ENCODE measurements at regions not wholly inside any gene's neighbourhood (a gene's known extent, or its start where the extent isn't known, plus 50 kb on each side); places are given as distances from the start of the nearest gene placed in this dataset.

- H3K9ac ChIP-seq (ENCODE audit: low read length): no peak overlapping the region
- no peak overlapping the region for H3K27ac ChIP-seq (ENCODE audit: low read depth, low read length)
These were observed 249.7 kb downstream of the C1orf94 start for GRCh38 chr1:34426325-34426896.

DNA sequence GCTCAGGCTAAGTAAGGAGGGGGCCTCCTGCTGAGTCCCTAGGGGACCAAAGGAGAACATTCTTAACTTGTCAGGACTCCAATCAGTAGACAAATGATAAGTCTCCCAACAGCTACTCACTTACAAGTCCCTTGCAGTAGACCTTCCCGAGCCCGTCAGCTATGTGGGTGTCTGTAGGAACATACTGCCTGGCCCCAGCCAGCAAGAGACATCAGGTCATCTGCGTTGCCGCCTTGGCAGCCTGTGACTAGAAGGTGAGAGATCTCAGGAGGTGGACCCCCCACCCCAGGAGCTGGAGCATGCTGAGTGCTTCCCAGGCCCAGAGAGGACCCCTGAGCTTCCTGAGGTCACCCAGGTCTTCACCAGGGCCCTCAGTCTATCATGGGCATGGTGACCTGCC is 250.5 kb downstream of the C1orf94 start:
- H3K27ac ChIP-seq (ENCODE audit: low read depth, low read length): no peak overlapping the region
- H3K36me3 ChIP-seq (ENCODE audit: control insufficient read depth, insufficient read depth, low read length): no peaks in the 10 kb centered on the region
- H3K4me3 ChIP-seq (ENCODE audit: low read length): no peak overlapping the region
- no peaks in the 10 kb centered on the region for H3K4me1 ChIP-seq (ENCODE audit: control insufficient read depth, insufficient read depth, low read length)
- H3K27me3 ChIP-seq (ENCODE audit: control insufficient read depth, insufficient read depth, low read length): no peaks in the 10 kb centered on the region
- H3K9ac ChIP-seq (ENCODE audit: low read length): no peak overlapping the region

More at GRCh38 chr1:34426325-34426896, 249.7 kb downstream of the C1orf94 start:
- Histone ChIP-seq H3K4me3 (ENCODE audit: low read length) (no peak overlapping the region), H3K27me3 (ENCODE audit: control insufficient read depth, insufficient read depth, low read length) (no peaks in the 10 kb centered on the region), H3K36me3 (ENCODE audit: control insufficient read depth, insufficient read depth, low read length) (no peaks in the 10 kb centered on the region), H3K4me1 (ENCODE audit: control insufficient read depth, insufficient read depth, low read length) (no peaks in the 10 kb centered on the region)

- Histone ChIP-seq H3K27ac (ENCODE audit: low read depth, low read length) (no peak overlapping the region), H3K36me3 (ENCODE audit: control insufficient read depth, insufficient read depth, low read length) (no peaks in the 10 kb centered on the region), H3K27me3 (ENCODE audit: control insufficient read depth, insufficient read depth, low read length) (no peaks in the 10 kb centered on the region), H3K9ac (ENCODE audit: low read length) (no peak overlapping the region), H3K4me1 (ENCODE audit: control insufficient read depth, insufficient read depth, low read length) (no peaks in the 10 kb centered on the region), H3K4me3 (ENCODE audit: low read length) (no peak overlapping the region)
These were observed 256.4 kb downstream of the C1orf94 start for GRCh38 chr1:34433099-34433498.

GRCh38 chr1:34436836-34437235 is 260.1 kb downstream of the C1orf94 start:
- no peak overlapping the region for H3K27ac ChIP-seq (ENCODE audit: low read depth, low read length)
- no peaks in the 10 kb centered on the region for H3K27me3 ChIP-seq (ENCODE audit: control insufficient read depth, insufficient read depth, low read length)
- H3K4me3 ChIP-seq (ENCODE audit: low read length): no peak overlapping the region

DNA sequence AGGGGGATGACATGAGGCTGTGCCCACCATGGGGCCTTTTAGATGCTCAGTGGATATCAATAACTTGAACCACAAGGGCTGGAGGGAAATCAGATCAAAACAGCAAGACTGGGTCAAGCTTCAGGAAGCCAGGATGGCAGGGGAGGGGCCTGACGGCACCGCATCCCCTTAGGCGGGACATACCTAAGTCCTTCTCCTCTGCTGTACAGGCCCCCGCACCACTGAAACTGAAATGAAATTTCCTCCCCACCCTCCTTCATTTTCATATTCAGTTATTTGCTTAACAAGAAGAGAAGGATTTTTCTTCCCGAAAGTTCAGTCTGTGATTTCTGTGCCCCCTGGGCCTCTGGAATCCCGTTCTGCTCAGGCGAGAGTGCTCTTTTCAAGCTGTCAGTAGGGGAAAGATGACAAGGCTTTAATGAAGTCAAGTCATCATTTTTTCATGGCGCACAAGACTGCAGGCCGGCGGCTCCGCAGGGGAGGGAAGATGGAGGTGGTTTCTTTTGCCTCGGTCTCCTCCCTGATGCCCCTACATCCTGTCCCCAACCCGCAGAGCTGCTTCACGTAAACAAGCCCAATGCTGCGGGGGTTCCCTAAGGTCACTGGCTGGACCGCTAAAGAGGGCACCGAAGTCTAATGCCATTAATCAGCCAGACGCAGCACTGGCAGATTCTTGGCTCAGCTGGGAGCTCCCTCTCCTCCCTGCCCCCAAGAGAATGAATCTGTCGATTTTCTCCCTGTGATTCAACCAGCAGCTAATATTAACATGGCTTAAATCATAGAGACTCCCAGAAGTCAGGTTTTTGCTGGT is 264.8 kb downstream of the C1orf94 start:
- H3K36me3 ChIP-seq (ENCODE audit: control insufficient read depth, insufficient read depth, low read length): no peaks in the 10 kb centered on the region

More at GRCh38 chr1:34436836-34437235, 260.1 kb downstream of the C1orf94 start:
- Histone ChIP-seq H3K9ac (ENCODE audit: low read length) (no peak overlapping the region), H3K36me3 (ENCODE audit: control insufficient read depth, insufficient read depth, low read length) (no peaks in the 10 kb centered on the region), H3K4me1 (ENCODE audit: control insufficient read depth, insufficient read depth, low read length) (no peaks in the 10 kb centered on the region)

GRCh38 chr1:34444516-34444915 is 267.8 kb downstream of the C1orf94 start:
- no peak overlapping the region for H3K9ac ChIP-seq (ENCODE audit: low read length)
- no peaks in the 10 kb centered on the region for H3K4me1 ChIP-seq (ENCODE audit: control insufficient read depth, insufficient read depth, low read length)
- H3K4me3 ChIP-seq (ENCODE audit: low read length): no peak overlapping the region
- no peaks in the 10 kb centered on the region for H3K36me3 ChIP-seq (ENCODE audit: control insufficient read depth, insufficient read depth, low read length)
- H3K27ac ChIP-seq (ENCODE audit: low read depth, low read length): no peak overlapping the region
- peaks cover 6% of the 10 kb centered on the region for H3K27me3 ChIP-seq (ENCODE audit: control insufficient read depth, insufficient read depth, low read length)

More for the DNA sequence above, 264.8 kb downstream of the C1orf94 start:
- H3K4me3 ChIP-seq (ENCODE audit: low read length): no peak overlapping the region
- peaks cover 6% of the 10 kb centered on the region for H3K27me3 ChIP-seq (ENCODE audit: control insufficient read depth, insufficient read depth, low read length)
- no peak overlapping the region for H3K9ac ChIP-seq (ENCODE audit: low read length)
- no peaks in the 10 kb centered on the region for H3K4me1 ChIP-seq (ENCODE audit: control insufficient read depth, insufficient read depth, low read length)
- no peak overlapping the region for H3K27ac ChIP-seq (ENCODE audit: low read depth, low read length)

GRCh38 chr1:34450325-34450724 is 273.6 kb downstream of the C1orf94 start:
- Histone ChIP-seq H3K27me3 (ENCODE audit: control insufficient read depth, insufficient read depth, low read length) (no peaks in the 10 kb centered on the region), H3K36me3 (ENCODE audit: control insufficient read depth, insufficient read depth, low read length) (no peaks in the 10 kb centered on the region), H3K9ac (ENCODE audit: low read length) (no peak overlapping the region), H3K4me3 (ENCODE audit: low read length) (no peak overlapping the region), H3K27ac (ENCODE audit: low read depth, low read length) (no peak overlapping the region), H3K4me1 (ENCODE audit: control insufficient read depth, insufficient read depth, low read length) (no peaks in the 10 kb centered on the region)

DNA sequence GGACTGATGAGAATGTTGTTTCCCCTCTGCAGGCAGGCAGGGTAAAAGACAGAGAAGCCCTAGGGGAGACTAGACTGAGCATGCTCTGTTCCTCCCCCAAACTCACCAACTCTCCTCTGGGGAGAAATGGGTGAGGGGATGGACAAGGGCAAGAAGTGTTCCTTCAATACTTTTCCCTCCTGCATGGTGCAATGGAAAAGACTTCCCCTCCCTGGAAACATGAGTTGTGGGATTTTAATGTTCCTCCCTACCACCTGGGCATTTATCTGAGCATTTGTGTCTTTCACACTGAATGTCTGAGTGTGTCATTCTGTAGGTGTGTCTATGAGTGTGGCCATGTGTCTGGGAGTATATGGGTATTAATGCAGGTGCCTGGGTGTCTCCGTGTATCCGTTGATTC is 275.7 kb downstream of the C1orf94 start:
- no peaks in the 10 kb centered on the region for H3K27me3 ChIP-seq (ENCODE audit: control insufficient read depth, insufficient read depth, low read length)
- no peaks in the 10 kb centered on the region for H3K36me3 ChIP-seq (ENCODE audit: control insufficient read depth, insufficient read depth, low read length)
- no peak overlapping the region for H3K4me3 ChIP-seq (ENCODE audit: low read length)
- no peaks in the 10 kb centered on the region for H3K4me1 ChIP-seq (ENCODE audit: control insufficient read depth, insufficient read depth, low read length)
- H3K27ac ChIP-seq (ENCODE audit: low read depth, low read length): no peak overlapping the region
- H3K9ac ChIP-seq (ENCODE audit: low read length): no peak overlapping the region

DNA sequence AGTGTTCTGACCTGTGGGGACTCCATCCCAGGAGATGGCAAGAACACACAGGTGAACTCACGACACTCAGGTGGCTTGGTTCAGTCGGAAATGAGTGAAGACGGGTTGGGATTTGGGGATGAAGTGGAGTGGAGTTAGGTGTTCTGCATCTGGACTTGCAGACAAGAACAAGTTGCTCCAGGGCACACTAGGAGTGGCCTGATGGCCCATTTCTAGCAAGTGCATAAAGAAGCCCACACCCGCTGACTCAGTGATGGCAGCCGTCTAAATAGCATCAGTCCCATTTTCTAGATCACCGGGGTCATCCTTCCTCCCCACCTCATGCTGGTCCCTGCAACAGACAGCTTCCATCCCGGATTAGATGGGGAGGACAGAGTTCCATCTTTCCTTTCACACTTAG is 278.4 kb downstream of the C1orf94 start:
- no peaks in the 10 kb centered on the region for H3K4me1 ChIP-seq (ENCODE audit: control insufficient read depth, insufficient read depth, low read length)

DNA sequence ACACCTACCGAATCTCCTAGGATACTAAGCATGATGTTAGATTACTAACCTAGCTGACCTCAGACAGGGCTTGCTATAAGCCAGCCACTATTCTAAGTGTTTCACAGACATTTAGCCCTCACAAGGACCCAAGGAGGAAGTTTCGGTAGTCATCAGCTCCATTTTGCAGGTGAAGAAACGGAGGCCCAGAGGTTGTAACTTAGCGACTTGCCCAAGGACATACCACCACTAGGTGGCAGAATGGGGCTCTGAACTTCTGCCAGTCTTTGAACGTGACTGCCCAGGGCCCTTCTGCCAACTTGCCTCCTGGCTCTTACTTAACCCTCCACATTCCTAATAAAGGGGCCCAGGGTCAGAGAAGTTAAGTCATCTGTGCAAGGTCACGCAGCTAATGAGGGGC is 283.5 kb downstream of the C1orf94 start:
- Histone ChIP-seq H3K4me1 (ENCODE audit: control insufficient read depth, insufficient read depth, low read length) (no peaks in the 10 kb centered on the region), H3K4me3 (ENCODE audit: low read length) (no peak overlapping the region), H3K27ac (ENCODE audit: low read depth, low read length) (no peak overlapping the region), H3K9ac (ENCODE audit: low read length) (no peak overlapping the region), H3K36me3 (ENCODE audit: control insufficient read depth, insufficient read depth, low read length) (no peaks in the 10 kb centered on the region), H3K27me3 (ENCODE audit: control insufficient read depth, insufficient read depth, low read length) (no peaks in the 10 kb centered on the region)

More for the DNA sequence above, 278.4 kb downstream of the C1orf94 start:
- no peak overlapping the region for H3K27ac ChIP-seq (ENCODE audit: low read depth, low read length)
- no peak overlapping the region for H3K9ac ChIP-seq (ENCODE audit: low read length)
- no peaks in the 10 kb centered on the region for H3K36me3 ChIP-seq (ENCODE audit: control insufficient read depth, insufficient read depth, low read length)
- H3K27me3 ChIP-seq (ENCODE audit: control insufficient read depth, insufficient read depth, low read length): no peaks in the 10 kb centered on the region
- H3K4me3 ChIP-seq (ENCODE audit: low read length): no peak overlapping the region

- H3K27ac ChIP-seq (ENCODE audit: low read depth, low read length): no peak overlapping the region
- no peaks in the 10 kb centered on the region for H3K27me3 ChIP-seq (ENCODE audit: control insufficient read depth, insufficient read depth, low read length)
- H3K9ac ChIP-seq (ENCODE audit: low read length): no peak overlapping the region
- no peaks in the 10 kb centered on the region for H3K36me3 ChIP-seq (ENCODE audit: control insufficient read depth, insufficient read depth, low read length)
- no peaks in the 10 kb centered on the region for H3K4me1 ChIP-seq (ENCODE audit: control insufficient read depth, insufficient read depth, low read length)
- no peak overlapping the region for H3K4me3 ChIP-seq (ENCODE audit: low read length)
These were observed 284.4 kb upstream of the GJB5 start for GRCh38 chr1:34470401-34470800.

- Histone ChIP-seq H3K36me3 (ENCODE audit: control insufficient read depth, insufficient read depth, low read length) (no peaks in the 10 kb centered on the region), H3K4me3 (ENCODE audit: low read length) (no peak overlapping the region), H3K27me3 (ENCODE audit: control insufficient read depth, insufficient read depth, low read length) (no peaks in the 10 kb centered on the region), H3K27ac (ENCODE audit: low read depth, low read length) (no peak overlapping the region), H3K9ac (ENCODE audit: low read length) (no peak overlapping the region), H3K4me1 (ENCODE audit: control insufficient read depth, insufficient read depth, low read length) (no peaks in the 10 kb centered on the region)
These were observed 280.3 kb upstream of the GJB5 start for GRCh38 chr1:34474566-34474965.

DNA sequence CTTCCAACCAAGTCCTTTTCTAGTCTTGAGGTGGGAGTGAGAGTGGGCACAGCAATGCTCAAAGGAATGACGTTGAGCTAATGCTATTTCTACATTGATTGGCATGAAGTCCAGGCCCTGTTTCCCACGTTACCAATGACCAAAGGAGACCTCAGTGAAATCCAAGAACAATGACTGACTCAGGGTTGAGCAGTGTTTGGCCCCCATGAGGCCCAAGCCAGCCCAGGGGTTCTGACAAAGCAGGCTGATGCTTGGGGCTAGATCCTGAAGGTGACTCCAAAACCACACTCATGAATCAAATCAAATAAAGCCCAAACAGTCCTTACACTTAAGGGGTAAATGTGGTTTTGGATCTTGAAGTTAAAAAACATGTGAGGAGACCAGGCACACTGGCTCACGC is 278.5 kb upstream of the GJB5 start:
- Histone ChIP-seq H3K9ac (ENCODE audit: low read length) (no peak overlapping the region), H3K27me3 (ENCODE audit: control insufficient read depth, insufficient read depth, low read length) (no peaks in the 10 kb centered on the region), H3K4me1 (ENCODE audit: control insufficient read depth, insufficient read depth, low read length) (no peaks in the 10 kb centered on the region), H3K4me3 (ENCODE audit: low read length) (no peak overlapping the region), H3K36me3 (ENCODE audit: control insufficient read depth, insufficient read depth, low read length) (no peaks in the 10 kb centered on the region), H3K27ac (ENCODE audit: low read depth, low read length) (no peak overlapping the region)

All from rectal smooth muscle tissue (tissue), 1 donor.